Esophagus muscularis mucosa (tissue), 4 donors: ENCODE measurements at regions not wholly inside any gene's neighbourhood (a gene's known extent, or its start where the extent isn't known, plus 50 kb on each side); places are given as distances from the start of the nearest gene placed in this dataset.

Experiments used
- EP300 ChIP-seq: sonication (generic); formaldehyde crosslinking; IDR thresholded peaks from one replicate; pipeline ENCODE4 v1.6.1; 2017; ENCODE audit warnings: antibody characterized with exemption
- POLR2A ChIP-seq: fragments of 450-650 bp; IDR thresholded peaks from one replicate; pipeline ENCODE4 v1.6.1; 2017; ENCODE audit warnings: antibody characterized with exemption, moderate library complexity, mild to moderate bottlenecking, low read depth
- POLR2AphosphoS5 ChIP-seq, 2 donors: sonication (generic); formaldehyde crosslinking; IDR thresholded peaks; one replicate each; pipeline ENCODE4 v1.6.1; 2017; ENCODE audit warnings: antibody characterized with exemption in 2 of 2
- TF ChIP-seq, protein P1 (sequence below), 3 experiments: fragments of 200-600 bp in 2 of 3; fragments of 450-650 bp in 1 of 3; sonication (generic) in 2 of 3; IDR thresholded peaks; one replicate each; pipeline ENCODE4 v1.5.1; 2017 to 2019; ENCODE audit warnings: antibody characterized with exemption in 3 of 3, mild to moderate bottlenecking in 2 of 3, moderate library complexity in 1 of 3

DNA sequence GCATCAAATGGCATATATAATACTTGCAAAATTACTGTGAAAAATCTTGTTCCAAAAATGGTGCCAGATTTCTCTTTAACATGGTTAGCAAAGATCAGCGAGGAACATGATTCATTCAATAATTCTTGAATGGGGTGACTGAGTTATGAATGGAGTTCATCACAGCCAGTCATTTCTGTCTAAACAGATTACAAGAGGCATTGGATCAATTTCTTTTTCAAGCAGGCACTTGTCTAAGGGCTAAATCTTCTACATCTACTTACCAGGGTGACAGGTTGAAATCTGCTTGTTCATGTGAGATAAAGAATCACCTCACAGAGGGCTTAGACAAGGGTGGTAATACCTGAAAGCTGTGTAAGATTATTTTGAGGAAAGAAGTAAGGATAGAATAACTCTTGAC is 247.7 kb downstream of the ATP23 start:
- TF ChIP-seq EP300 (no peak), POLR2AphosphoS5 (IDR thresholded peaks at IDR 0.05) (no peak), POLR2A (no peak)
- TF ChIP-seq, protein P1, sequence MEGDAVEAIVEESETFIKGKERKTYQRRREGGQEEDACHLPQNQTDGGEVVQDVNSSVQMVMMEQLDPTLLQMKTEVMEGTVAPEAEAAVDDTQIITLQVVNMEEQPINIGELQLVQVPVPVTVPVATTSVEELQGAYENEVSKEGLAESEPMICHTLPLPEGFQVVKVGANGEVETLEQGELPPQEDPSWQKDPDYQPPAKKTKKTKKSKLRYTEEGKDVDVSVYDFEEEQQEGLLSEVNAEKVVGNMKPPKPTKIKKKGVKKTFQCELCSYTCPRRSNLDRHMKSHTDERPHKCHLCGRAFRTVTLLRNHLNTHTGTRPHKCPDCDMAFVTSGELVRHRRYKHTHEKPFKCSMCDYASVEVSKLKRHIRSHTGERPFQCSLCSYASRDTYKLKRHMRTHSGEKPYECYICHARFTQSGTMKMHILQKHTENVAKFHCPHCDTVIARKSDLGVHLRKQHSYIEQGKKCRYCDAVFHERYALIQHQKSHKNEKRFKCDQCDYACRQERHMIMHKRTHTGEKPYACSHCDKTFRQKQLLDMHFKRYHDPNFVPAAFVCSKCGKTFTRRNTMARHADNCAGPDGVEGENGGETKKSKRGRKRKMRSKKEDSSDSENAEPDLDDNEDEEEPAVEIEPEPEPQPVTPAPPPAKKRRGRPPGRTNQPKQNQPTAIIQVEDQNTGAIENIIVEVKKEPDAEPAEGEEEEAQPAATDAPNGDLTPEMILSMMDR (IDR thresholded peaks at IDR 0.05): no peak
